ENCODE measurements at regions not wholly inside any gene's neighbourhood (a gene's known extent, or its start where the extent isn't known, plus 50 kb on each side); places are given as distances from the start of the nearest gene placed in this dataset.

DNA sequence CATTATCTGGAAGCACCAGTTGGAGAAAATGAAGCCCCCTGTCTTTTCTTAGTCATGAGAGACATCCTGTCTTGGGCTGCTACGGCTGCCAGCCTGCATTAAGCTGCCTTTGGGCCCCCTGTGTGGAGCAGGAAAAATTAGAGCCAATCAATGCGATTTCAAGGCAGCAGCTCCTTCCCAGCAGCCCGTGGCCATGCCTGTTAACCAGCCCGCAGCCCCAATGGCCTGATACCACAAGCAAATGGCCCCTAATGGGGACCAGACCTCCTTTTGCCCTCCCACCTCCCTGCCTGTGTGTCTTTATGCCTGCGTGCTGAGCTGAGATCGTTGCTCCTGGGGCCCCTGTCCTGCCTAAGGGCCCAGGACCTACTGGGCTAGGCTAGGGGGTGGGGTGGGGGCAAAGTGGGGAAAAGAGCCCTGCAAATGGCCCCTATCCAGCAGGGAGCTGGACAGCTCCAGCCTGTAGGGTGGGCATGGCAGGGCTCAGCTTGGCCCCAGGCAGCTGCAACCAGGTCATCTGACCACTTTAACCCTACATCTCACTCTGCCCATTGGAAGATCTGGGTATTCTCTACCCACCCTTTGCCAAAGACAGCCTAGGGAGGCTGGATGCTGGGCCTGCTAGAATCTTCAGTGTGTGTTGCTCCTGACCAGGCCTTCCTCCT, 53.8 kb upstream of the MRPS22 start:
- no peaks in the 10 kb centered on the region for H3K79me2 ChIP-seq (ENCODE audit: control insufficient read depth, insufficient read depth, low read length)
- no peak overlapping the region for H3K4me3 ChIP-seq (ENCODE audit: control extremely low read depth in 1 of 5, extremely low read depth in 1 of 5, insufficient read depth in 1 of 5, low read depth in 2 of 5, low read length in 4 of 5)
- H2AFZ ChIP-seq (ENCODE audit: insufficient read depth, low read depth, low read length, poor library complexity, severe bottlenecking) = no peak overlapping the region
- POLR2A ChIA-PET = no interaction called here
- H3K27ac ChIP-seq (ENCODE audit: low read length in 2 of 2) = no peak overlapping the region
- Mint-ChIP-seq H3K4me3 (no peak overlapping the region), H3K4me1 (no peaks in the 10 kb centered on the region), H3K27ac (no peak overlapping the region), H3K9me3 (ENCODE audit: insufficient read depth) (no peaks in the 10 kb centered on the region), H3K27me3 (peaks cover 7% of the 10 kb centered on the region)
- no peaks in the 10 kb centered on the region for H3K4me1 ChIP-seq (ENCODE audit: control insufficient read depth in 2 of 2, insufficient read depth in 2 of 2, low read length in 2 of 2)
- H3K9ac ChIP-seq (ENCODE audit: low read length) = no peak overlapping the region
- peaks cover 0 to 2% (median 0%) of the 10 kb centered on the region in 4 experiments for H3K27me3 ChIP-seq (replicated peaks in 1 of 4; ENCODE audit: control extremely low read depth in 1 of 4, control insufficient read depth in 3 of 4, insufficient read depth in 4 of 4, low read length in 3 of 4)
- DNase-seq (no peak), ATAC-seq (ENCODE audit: low read depth) (no peak)
- H3K9me3 ChIP-seq (ENCODE audit: control extremely low read depth in 1 of 3, control insufficient read depth in 2 of 3, insufficient read depth in 1 of 3, low read length in 2 of 3) = no peaks in the 10 kb centered on the region
- CTCF ChIA-PET = no interaction called here
- H3K36me3 ChIP-seq (replicated peaks in 1 of 2; ENCODE audit: control extremely low read depth in 1 of 2, control insufficient read depth in 1 of 2, extremely low read depth in 1 of 2, insufficient read depth in 2 of 2, low read length in 1 of 2) = no peaks in the 10 kb centered on the region
- intact Hi-C loops (cut with micrococcal nuclease) = no loop called here
- WGBS (ENCODE audit: insufficient coverage) = 59% methylated on average over 4 of the region's 6 CpGs
- no peaks in the 10 kb centered on the region for H4K20me1 ChIP-seq (ENCODE audit: control insufficient read depth, insufficient read depth, low read length, poor library complexity, severe bottlenecking)
- H3K4me2 ChIP-seq (replicated peaks; ENCODE audit: low read depth, low read length, poor library complexity, severe bottlenecking) = no peak overlapping the region
- TF ChIP-seq, protein P1, sequence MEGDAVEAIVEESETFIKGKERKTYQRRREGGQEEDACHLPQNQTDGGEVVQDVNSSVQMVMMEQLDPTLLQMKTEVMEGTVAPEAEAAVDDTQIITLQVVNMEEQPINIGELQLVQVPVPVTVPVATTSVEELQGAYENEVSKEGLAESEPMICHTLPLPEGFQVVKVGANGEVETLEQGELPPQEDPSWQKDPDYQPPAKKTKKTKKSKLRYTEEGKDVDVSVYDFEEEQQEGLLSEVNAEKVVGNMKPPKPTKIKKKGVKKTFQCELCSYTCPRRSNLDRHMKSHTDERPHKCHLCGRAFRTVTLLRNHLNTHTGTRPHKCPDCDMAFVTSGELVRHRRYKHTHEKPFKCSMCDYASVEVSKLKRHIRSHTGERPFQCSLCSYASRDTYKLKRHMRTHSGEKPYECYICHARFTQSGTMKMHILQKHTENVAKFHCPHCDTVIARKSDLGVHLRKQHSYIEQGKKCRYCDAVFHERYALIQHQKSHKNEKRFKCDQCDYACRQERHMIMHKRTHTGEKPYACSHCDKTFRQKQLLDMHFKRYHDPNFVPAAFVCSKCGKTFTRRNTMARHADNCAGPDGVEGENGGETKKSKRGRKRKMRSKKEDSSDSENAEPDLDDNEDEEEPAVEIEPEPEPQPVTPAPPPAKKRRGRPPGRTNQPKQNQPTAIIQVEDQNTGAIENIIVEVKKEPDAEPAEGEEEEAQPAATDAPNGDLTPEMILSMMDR (IDR thresholded peaks at IDR 0.05) = no peak
- TF ChIP-seq EZH2 (IDR thresholded peaks at IDR 0.05; ENCODE audit: borderline replicate concordance, insufficient read depth, low read depth, low read length, poor library complexity, severe bottlenecking) = no peak

DNA sequence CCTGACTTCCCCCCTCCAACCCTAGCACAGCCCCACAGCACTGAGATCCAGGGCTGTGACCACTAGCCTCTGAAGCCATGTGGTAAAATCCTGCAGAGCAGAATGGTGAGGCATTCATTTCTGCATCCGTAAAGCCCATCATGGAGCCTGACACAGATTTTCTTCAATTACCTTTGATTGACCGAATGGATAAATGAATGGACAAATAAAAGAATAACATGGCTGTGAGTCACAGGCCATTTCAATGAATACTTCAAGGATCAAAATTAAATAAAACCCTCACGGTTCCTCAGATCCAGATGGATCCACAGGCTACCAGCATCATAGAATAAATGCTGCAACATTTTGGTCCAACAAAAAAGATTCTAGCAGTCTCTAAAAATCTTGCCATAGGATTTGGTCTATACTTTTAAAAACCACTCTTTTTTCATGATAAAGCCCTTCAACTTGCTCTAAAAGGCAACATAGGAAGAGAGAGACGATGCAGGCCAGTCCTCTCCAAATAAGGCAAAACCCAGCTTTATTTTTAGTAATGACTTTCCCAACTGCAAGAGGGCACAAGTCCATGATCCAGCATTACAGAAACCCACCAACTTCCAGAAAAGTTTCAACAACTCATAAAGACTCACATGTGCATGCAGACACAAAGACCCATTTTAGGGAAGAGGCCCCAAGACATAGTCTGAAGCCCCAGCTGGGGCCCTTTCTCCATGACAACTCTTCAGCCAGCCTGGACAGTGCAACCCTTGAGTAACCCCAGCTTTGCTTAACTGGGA, 52.4 kb upstream of the MRPS22 start:
- ATAC-seq (ENCODE audit: low read depth) (no peak), DNase-seq (no peak)
- Histone ChIP-seq H3K79me2 (ENCODE audit: control insufficient read depth, insufficient read depth, low read length) (no peaks in the 10 kb centered on the region), H4K20me1 (ENCODE audit: control insufficient read depth, insufficient read depth, low read length, poor library complexity, severe bottlenecking) (no peaks in the 10 kb centered on the region), H3K4me2 (replicated peaks; ENCODE audit: low read depth, low read length, poor library complexity, severe bottlenecking) (no peak overlapping the region), H3K4me1 (ENCODE audit: control insufficient read depth in 2 of 2, insufficient read depth in 2 of 2, low read length in 2 of 2) (no peaks in the 10 kb centered on the region), H3K4me3 (ENCODE audit: control extremely low read depth in 1 of 5, extremely low read depth in 1 of 5, insufficient read depth in 1 of 5, low read depth in 2 of 5, low read length in 4 of 5) (no peak overlapping the region), H3K9ac (ENCODE audit: low read length) (no peak overlapping the region), H3K27ac (ENCODE audit: low read length in 2 of 2) (no peak overlapping the region), H2AFZ (ENCODE audit: insufficient read depth, low read depth, low read length, poor library complexity, severe bottlenecking) (no peak overlapping the region), H3K36me3 (replicated peaks in 1 of 2; ENCODE audit: control extremely low read depth in 1 of 2, control insufficient read depth in 1 of 2, extremely low read depth in 1 of 2, insufficient read depth in 2 of 2, low read length in 1 of 2) (no peaks in the 10 kb centered on the region), H3K27me3 (replicated peaks in 1 of 4; ENCODE audit: control extremely low read depth in 1 of 4, control insufficient read depth in 3 of 4, insufficient read depth in 4 of 4, low read length in 3 of 4) (no peaks in the 10 kb centered on the region), H3K9me3 (ENCODE audit: control extremely low read depth in 1 of 3, control insufficient read depth in 2 of 3, insufficient read depth in 1 of 3, low read length in 2 of 3) (no peaks in the 10 kb centered on the region)
- intact Hi-C loops (cut with micrococcal nuclease) = no loop called here
- ChIA-PET CTCF (no interaction called here), POLR2A (no interaction called here)
- TF ChIP-seq EZH2 (IDR thresholded peaks at IDR 0.05; ENCODE audit: borderline replicate concordance, insufficient read depth, low read depth, low read length, poor library complexity, severe bottlenecking) = no peak
- TF ChIP-seq, protein P1 (IDR thresholded peaks at IDR 0.05) = no peak
- 88% methylated on average over 1 of the region's 4 CpGs for WGBS (ENCODE audit: insufficient coverage)
- no peaks in the 10 kb centered on the region for H3K4me1 Mint-ChIP-seq
- H3K9me3 Mint-ChIP-seq (ENCODE audit: insufficient read depth) = no peaks in the 10 kb centered on the region
- peaks cover 7% of the 10 kb centered on the region for H3K27me3 Mint-ChIP-seq
- no peak overlapping the region for H3K4me3 Mint-ChIP-seq
- no peak overlapping the region for H3K27ac Mint-ChIP-seq

Data from B cell (primary cell).